ENCODE measurements at regions not wholly inside any gene's neighbourhood (a gene's known extent, or its start where the extent isn't known, plus 50 kb on each side); places are given as distances from the start of the nearest gene placed in this dataset.

DNA sequence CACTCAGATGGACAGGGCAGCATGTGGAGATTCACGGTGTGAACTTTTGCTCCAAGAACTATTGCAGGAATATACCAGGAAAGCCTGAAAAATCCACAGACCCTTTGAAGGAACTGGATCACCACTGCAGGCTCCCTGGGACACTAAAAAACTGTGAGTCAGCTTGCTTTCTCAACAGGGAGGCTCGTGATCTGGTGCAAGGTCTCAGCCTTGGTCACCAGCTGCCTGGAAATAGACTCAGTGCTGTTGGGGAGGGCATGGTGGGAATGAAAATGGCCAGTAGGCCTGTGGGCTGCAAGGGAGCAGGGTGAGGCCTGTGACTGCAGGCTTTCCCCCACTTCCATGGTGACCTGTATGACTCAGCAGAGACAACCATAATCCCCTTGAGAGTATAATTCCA, 426.4 kb upstream of the RPS6KA3 start:
- TF ChIP-seq, protein P1, sequence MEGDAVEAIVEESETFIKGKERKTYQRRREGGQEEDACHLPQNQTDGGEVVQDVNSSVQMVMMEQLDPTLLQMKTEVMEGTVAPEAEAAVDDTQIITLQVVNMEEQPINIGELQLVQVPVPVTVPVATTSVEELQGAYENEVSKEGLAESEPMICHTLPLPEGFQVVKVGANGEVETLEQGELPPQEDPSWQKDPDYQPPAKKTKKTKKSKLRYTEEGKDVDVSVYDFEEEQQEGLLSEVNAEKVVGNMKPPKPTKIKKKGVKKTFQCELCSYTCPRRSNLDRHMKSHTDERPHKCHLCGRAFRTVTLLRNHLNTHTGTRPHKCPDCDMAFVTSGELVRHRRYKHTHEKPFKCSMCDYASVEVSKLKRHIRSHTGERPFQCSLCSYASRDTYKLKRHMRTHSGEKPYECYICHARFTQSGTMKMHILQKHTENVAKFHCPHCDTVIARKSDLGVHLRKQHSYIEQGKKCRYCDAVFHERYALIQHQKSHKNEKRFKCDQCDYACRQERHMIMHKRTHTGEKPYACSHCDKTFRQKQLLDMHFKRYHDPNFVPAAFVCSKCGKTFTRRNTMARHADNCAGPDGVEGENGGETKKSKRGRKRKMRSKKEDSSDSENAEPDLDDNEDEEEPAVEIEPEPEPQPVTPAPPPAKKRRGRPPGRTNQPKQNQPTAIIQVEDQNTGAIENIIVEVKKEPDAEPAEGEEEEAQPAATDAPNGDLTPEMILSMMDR (IDR thresholded peaks at IDR 0.05; ENCODE audit: poor library complexity) = no peak
- TF ChIP-seq EZH2 (IDR thresholded peaks at IDR 0.05; ENCODE audit: borderline replicate concordance) (no peak), EZH2phosphoT487 (IDR thresholded peaks at IDR 0.05; ENCODE audit: low read depth, severe bottlenecking, unreplicated experiment) (no peak)

Data from hepatocyte (in vitro differentiated cells).